OCI-LY7 (cell line): ENCODE measurements at regions not wholly inside any gene's neighbourhood (a gene's known extent, or its start where the extent isn't known, plus 50 kb on each side); places are given as distances from the start of the nearest gene placed in this dataset.

Experiments used
- BruUV-seq: library from RNA; stranded (reverse); fragments of 400-500 nt; replicated peaks from 2 replicates; lab custom pipeline; 2021; lab: Mats Ljungman, UMichigan
- CTCF ChIA-PET: fragments of 300-600 bp; sonication (Branson Sonifier 250); formaldehyde crosslinking; loops from one replicate; lab custom pipeline; 2022; ENCODE audit warnings: antibody characterized with exemption; ENCODE audit not compliant: unreplicated experiment; lab: Charles Lee
- POLR2A ChIA-PET: fragments of 300-600 bp; sonication (Branson Sonifier 250); formaldehyde crosslinking; loops from one replicate; lab custom pipeline; 2022; ENCODE audit warnings: antibody characterized with exemption; lab: Charles Lee
- DNase-seq: peaks from one replicate; pipeline ENCODE4 v3.0.0-alpha.2; 2015; ENCODE audit warnings: low spot score
- H2AFZ ChIP-seq: fragments of 200-600 bp; sonication (generic), shearing (Covaris generic); 2 replicates; pipeline ENCODE4 v1.6.1; 2014; ENCODE audit warnings: mild to moderate bottlenecking, antibody characterized with exemption, low read length, moderate library complexity
- H3K27ac ChIP-seq: fragments of 200-600 bp; sonication (generic); 2 replicates; pipeline ENCODE4 v1.5.1; 2014; ENCODE audit warnings: mixed run types, low read depth, mild to moderate bottlenecking, moderate library complexity, low read length, inconsistent platforms; ENCODE audit not compliant: poor library complexity, severe bottlenecking
- H3K36me3 ChIP-seq: fragments of 200-600 bp; sonication (generic); 2 replicates; pipeline ENCODE4 v1.6.1; 2014; ENCODE audit warnings: mild to moderate bottlenecking, antibody characterized with exemption, low read length, moderate library complexity, mixed read lengths; ENCODE audit not compliant: insufficient read depth
- H3K4me1 ChIP-seq: fragments of 200-600 bp; sonication (generic); 2 replicates; pipeline ENCODE4 v1.5.1; 2014; ENCODE audit warnings: mild to moderate bottlenecking, low read length; ENCODE audit not compliant: insufficient read depth, poor library complexity, severe bottlenecking
- H3K4me2 ChIP-seq: fragments of 200-600 bp; sonication (generic); 2 replicates; pipeline ENCODE4 v1.6.1; 2014; ENCODE audit warnings: mild to moderate bottlenecking, low read length
- H3K4me3 ChIP-seq: fragments of 200-600 bp; sonication (generic); 2 replicates; pipeline ENCODE4 v1.5.1; 2014; ENCODE audit warnings: mild to moderate bottlenecking, low read depth, low read length; ENCODE audit not compliant: poor library complexity, severe bottlenecking
- H3K79me2 ChIP-seq: fragments of 200-600 bp; sonication (generic); 2 replicates; pipeline ENCODE4 v1.6.1; 2016; ENCODE audit warnings: low read depth, mild to moderate bottlenecking, low read length, moderate library complexity, mixed read lengths; ENCODE audit not compliant: insufficient read depth
- H3K9me2 ChIP-seq: fragments of 200-600 bp; sonication (generic); 2 replicates; pipeline ENCODE4 v1.6.1; 2016; ENCODE audit warnings: mild to moderate bottlenecking, low read length, mixed read lengths; ENCODE audit not compliant: insufficient read depth
- H3K9me3 ChIP-seq: fragments of 200-600 bp; sonication (generic); 2 replicates; pipeline ENCODE4 v1.6.1; 2014; ENCODE audit warnings: mild to moderate bottlenecking, mixed run types, low read length, mixed read lengths
- H4K20me1 ChIP-seq: fragments of 200-600 bp; sonication (generic); 2 replicates; pipeline ENCODE4 v1.6.1; 2014; ENCODE audit warnings: mild to moderate bottlenecking, antibody characterized with exemption, low read length, moderate library complexity, mixed read lengths; ENCODE audit not compliant: insufficient read depth
- EZH2phosphoT487 ChIP-seq: fragments of 200-600 bp; sonication (generic); IDR thresholded peaks from 2 replicates; pipeline ENCODE4 v1.6.1; 2018; ENCODE audit warnings: low read depth, borderline replicate concordance, mild to moderate bottlenecking, mixed run types, antibody characterized with exemption, low read length, moderate library complexity, mixed read lengths
- intact Hi-C: fragments of 100-400 bp; cut with micrococcal nuclease; formaldehyde crosslinking; loops from one replicate; pipeline ENCODE4 v1.10.0; 2022; ENCODE audit not compliant: unreplicated experiment
- TF ChIP-seq, protein P1 (sequence below): fragments of 200-600 bp; sonication (generic); conservative IDR thresholded peaks from 2 replicates; pipeline ENCODE4 v1.5.1; 2014; ENCODE audit warnings: mild to moderate bottlenecking, antibody characterized with exemption, low read length, moderate library complexity, mixed read lengths

DNA sequence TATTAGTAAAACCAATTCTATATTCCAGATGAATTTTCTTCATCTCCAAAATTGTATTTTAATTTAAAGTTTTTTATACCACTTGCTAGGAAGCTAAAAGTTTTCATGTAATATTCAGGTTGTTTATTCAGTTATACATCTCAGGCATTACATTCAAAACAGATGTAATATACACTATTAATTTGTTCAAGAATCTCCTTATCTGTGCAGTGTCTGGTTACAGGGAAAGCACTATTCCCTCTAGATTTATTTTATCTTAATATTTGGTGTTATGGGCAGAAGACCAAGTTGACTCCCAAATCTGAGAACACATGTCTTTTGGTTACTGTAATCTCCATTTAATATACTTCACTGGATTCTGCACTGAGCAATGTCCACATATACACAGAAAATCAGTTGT is 953.4 kb downstream of the ANKRD7 start:
- intact Hi-C loops: loop anchor here (10.0 kb wide), 3 partner anchors 533 to 923 kb away; no protein-coding TSS in a partner anchor
- POLR2A ChIA-PET: no interaction called here
- H3K9me2 ChIP-seq: no peaks in the 10 kb centered on the region
- no peak overlapping the region for H3K4me2 ChIP-seq
- H3K4me1 ChIP-seq: no peaks in the 10 kb centered on the region
- H3K9me3 ChIP-seq: no peaks in the 10 kb centered on the region
- no peak for DNase-seq
- H3K27ac ChIP-seq: no peak overlapping the region
- CTCF ChIA-PET: no interaction called here
- no peaks in the 10 kb centered on the region for H3K79me2 ChIP-seq
- no peaks in the 10 kb centered on the region for H4K20me1 ChIP-seq
- BruUV-seq: no TSS peak
- H3K36me3 ChIP-seq: no peaks in the 10 kb centered on the region
- H2AFZ ChIP-seq: no peak overlapping the region
- H3K4me3 ChIP-seq: no peak overlapping the region
- TF ChIP-seq, protein P1, sequence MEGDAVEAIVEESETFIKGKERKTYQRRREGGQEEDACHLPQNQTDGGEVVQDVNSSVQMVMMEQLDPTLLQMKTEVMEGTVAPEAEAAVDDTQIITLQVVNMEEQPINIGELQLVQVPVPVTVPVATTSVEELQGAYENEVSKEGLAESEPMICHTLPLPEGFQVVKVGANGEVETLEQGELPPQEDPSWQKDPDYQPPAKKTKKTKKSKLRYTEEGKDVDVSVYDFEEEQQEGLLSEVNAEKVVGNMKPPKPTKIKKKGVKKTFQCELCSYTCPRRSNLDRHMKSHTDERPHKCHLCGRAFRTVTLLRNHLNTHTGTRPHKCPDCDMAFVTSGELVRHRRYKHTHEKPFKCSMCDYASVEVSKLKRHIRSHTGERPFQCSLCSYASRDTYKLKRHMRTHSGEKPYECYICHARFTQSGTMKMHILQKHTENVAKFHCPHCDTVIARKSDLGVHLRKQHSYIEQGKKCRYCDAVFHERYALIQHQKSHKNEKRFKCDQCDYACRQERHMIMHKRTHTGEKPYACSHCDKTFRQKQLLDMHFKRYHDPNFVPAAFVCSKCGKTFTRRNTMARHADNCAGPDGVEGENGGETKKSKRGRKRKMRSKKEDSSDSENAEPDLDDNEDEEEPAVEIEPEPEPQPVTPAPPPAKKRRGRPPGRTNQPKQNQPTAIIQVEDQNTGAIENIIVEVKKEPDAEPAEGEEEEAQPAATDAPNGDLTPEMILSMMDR: no peak
- no peak for TF ChIP-seq EZH2phosphoT487

DNA sequence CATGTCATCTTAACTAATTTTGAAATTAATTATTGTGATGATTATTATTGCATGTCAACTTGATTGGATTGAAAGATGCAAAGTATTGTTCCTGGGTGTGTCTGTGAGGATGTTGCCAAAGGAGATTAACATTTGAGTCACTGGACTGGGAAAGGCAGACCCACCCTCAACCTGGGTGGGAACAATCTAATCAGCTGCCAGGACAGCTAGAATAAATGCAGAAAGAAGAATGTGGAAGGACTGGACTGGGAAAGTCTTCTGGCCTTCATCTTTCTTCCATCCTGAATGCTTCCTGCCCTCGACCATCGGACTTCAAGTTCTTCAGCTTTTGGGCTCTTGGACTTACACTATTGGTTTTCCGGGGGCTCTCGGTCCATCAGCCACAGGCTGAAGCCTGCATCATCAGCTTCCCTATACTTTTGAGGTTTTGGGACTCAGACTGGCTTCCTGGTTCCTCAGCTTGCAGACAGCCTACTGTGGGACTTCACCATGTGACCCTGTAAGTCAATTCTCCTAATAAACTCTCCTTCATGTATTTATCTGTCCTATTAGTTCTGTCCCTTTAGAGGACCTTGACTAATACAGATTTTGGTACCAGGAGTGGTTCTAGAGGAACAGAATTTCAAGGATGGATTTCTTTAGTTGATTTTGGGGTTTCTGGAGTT is 959.8 kb downstream of the ANKRD7 start:
- H3K4me3 ChIP-seq: no peak overlapping the region
- H3K9me2 ChIP-seq: no peaks in the 10 kb centered on the region
- H3K79me2 ChIP-seq: no peaks in the 10 kb centered on the region
- no peak overlapping the region for H2AFZ ChIP-seq
- H3K4me1 ChIP-seq: no peaks in the 10 kb centered on the region
- DNase-seq: no peak
- H3K36me3 ChIP-seq: no peaks in the 10 kb centered on the region
- H4K20me1 ChIP-seq: no peaks in the 10 kb centered on the region
- ChIA-PET CTCF (no interaction called here), POLR2A (no interaction called here)
- TF ChIP-seq EZH2phosphoT487: no peak
- TF ChIP-seq, protein P1: no peak
- no peak overlapping the region for H3K27ac ChIP-seq
- H3K4me2 ChIP-seq: no peak overlapping the region
- BruUV-seq: no TSS peak
- no peaks in the 10 kb centered on the region for H3K9me3 ChIP-seq
- intact Hi-C loops: no loop called here

DNA sequence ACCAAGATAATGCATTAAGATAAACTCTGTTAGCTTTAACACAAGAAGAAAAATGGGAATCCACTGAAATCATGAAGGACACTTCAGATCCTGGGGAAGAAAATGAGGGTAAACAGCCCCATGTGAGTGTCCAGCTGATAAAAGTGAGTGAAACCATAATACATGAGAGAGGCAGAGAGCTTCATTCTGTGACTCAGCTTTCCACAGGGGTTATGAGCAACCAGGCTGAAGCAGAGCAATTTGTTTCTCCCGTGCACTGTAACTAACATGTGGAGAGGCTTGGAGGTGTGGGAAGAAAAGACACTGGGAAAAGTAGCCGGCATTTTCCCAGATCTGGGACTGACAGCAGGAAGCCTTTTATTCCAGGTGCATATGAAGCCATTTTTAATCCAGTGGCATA is 971.7 kb downstream of the ANKRD7 start:
- no peak overlapping the region for H2AFZ ChIP-seq
- POLR2A ChIA-PET: no interaction called here
- no TSS peak for BruUV-seq
- TF ChIP-seq, protein P1: no peak
- TF ChIP-seq EZH2phosphoT487: no peak
- H3K27ac ChIP-seq: no peak overlapping the region
- no peaks in the 10 kb centered on the region for H3K79me2 ChIP-seq
- DNase-seq: no peak
- no peak overlapping the region for H3K4me2 ChIP-seq
- no peaks in the 10 kb centered on the region for H3K9me3 ChIP-seq
- intact Hi-C loops: no loop called here
- H3K4me1 ChIP-seq: no peaks in the 10 kb centered on the region
- no peaks in the 10 kb centered on the region for H4K20me1 ChIP-seq
- H3K9me2 ChIP-seq: no peaks in the 10 kb centered on the region
- H3K4me3 ChIP-seq: no peak overlapping the region
- CTCF ChIA-PET: no interaction called here
- no peaks in the 10 kb centered on the region for H3K36me3 ChIP-seq
